Keratinocyte (primary cell): ENCODE measurements at regions not wholly inside any gene's neighbourhood (a gene's known extent, or its start where the extent isn't known, plus 50 kb on each side); places are given as distances from the start of the nearest gene placed in this dataset.
"Not testable (repeated sequence)": the region's sequence is repeated elsewhere in the genome, so short reads cannot be mapped to it uniquely, and the experiment has no call there.

Source experiments
- CTCF ChIP-seq, 3 experiments: IDR thresholded peaks in 1 of 3; conservative IDR thresholded peaks in 1 of 3; optimal IDR thresholded peaks in 1 of 3; 2 replicates in 2 of 3; 3 replicates in 1 of 3; pipeline versions ENCODE3 to v1.5.1; 2011; ENCODE audit warnings: low read length in 3 of 3, mild to moderate bottlenecking in 3 of 3, moderate library complexity in 2 of 3, control low read depth in 1 of 3, inconsistent platforms in 1 of 3; ENCODE audit not compliant: insufficient read depth in 2 of 3; ENCODE audit errors: extremely low read depth in 1 of 3
- EZH2 ChIP-seq: IDR thresholded peaks from one replicate; pipeline ENCODE4 v1.6.1; 2012; ENCODE audit warnings: inconsistent platforms, mild to moderate bottlenecking, low read length, moderate library complexity

- not testable (repeated sequence) for TF ChIP-seq EZH2; CTCF (optimal IDR thresholded peaks at IDR 0.05 in 1 of 3, IDR thresholded peaks at IDR 0.05 in 1 of 3, conservative IDR thresholded peaks at IDR 0.05 in 1 of 3; ENCODE audit: extremely low read depth in 1 of 3, insufficient read depth in 2 of 3, low read length in 3 of 3)
These were observed 87.5 kb downstream of the POTEB3 start for GRCh38 chr15:21352670-21353318.
